Esophagus muscularis mucosa (tissue), 4 donors: ENCODE measurements at regions not wholly inside any gene's neighbourhood (a gene's known extent, or its start where the extent isn't known, plus 50 kb on each side); places are given as distances from the start of the nearest gene placed in this dataset.

ENCODE experiments used
- DNase-seq: peaks from one replicate; pipeline ENCODE4 v3.0.0-alpha.2; 2017; ENCODE audit errors: extremely low spot score
- H3K27ac ChIP-seq, 4 donors: fragments of 200-600 bp; sonication (generic); replicated peaks in 1 of 4; 1 replicate in 3 of 4; 2 replicates in 1 of 4; pipeline ENCODE4 v1.5.1; 2016 to 2019; ENCODE audit warnings: mild to moderate bottlenecking in 1 of 4
- H3K27me3 ChIP-seq, 4 donors: fragments of 200-600 bp; sonication (generic); one replicate each; pipeline versions ENCODE4 v1.5.1 to v1.6.0; 2016 to 2019
- H3K36me3 ChIP-seq, 4 donors: fragments of 200-600 bp; sonication (generic); one replicate each; pipeline ENCODE4 v1.5.1; 2016 to 2019
- H3K4me1 ChIP-seq, 4 donors: fragments of 200-600 bp; sonication (generic); one replicate each; pipeline ENCODE4 v1.5.1; 2016 to 2019
- H3K4me3 ChIP-seq, 4 donors: fragments of 200-600 bp; sonication (generic); 1 replicate in 2 of 4; 2 replicates in 2 of 4; pipeline ENCODE4 v1.5.1; 2016 to 2019; ENCODE audit warnings: mild to moderate bottlenecking in 4 of 4, moderate library complexity in 1 of 4
- H3K9me3 ChIP-seq, 4 donors: fragments of 200-600 bp; sonication (generic); 1 replicate in 3 of 4; 2 replicates in 1 of 4; pipeline ENCODE4 v1.5.1; 2016 to 2019
- CTCF ChIP-seq, 3 experiments: fragments of 200-600 bp in 2 of 3; fragments of 450-650 bp in 1 of 3; sonication (generic) in 2 of 3; IDR thresholded peaks; one replicate each; pipeline ENCODE4 v1.5.1; 2017 to 2019; ENCODE audit warnings: antibody characterized with exemption in 3 of 3, mild to moderate bottlenecking in 2 of 3, moderate library complexity in 1 of 3
- EP300 ChIP-seq: sonication (generic); formaldehyde crosslinking; IDR thresholded peaks from one replicate; pipeline ENCODE4 v1.6.1; 2017; ENCODE audit warnings: antibody characterized with exemption
- POLR2A ChIP-seq: fragments of 450-650 bp; IDR thresholded peaks from one replicate; pipeline ENCODE4 v1.6.1; 2017; ENCODE audit warnings: antibody characterized with exemption, moderate library complexity, mild to moderate bottlenecking, low read depth
- POLR2AphosphoS5 ChIP-seq, 2 donors: sonication (generic); formaldehyde crosslinking; IDR thresholded peaks; one replicate each; pipeline ENCODE4 v1.6.1; 2017; ENCODE audit warnings: antibody characterized with exemption in 2 of 2
- WGBS: methylation state at CpG from one replicate; pipeline ENCODE4 v1.1.5; 2018; 5-methylcytosine and 5-hydroxymethylcytosine counted together
- intact Hi-C: fragments of 100-400 bp; cut with DNase I; formaldehyde crosslinking; loops from one replicate; pipeline ENCODE4 v1.15.1; 2023

DNA sequence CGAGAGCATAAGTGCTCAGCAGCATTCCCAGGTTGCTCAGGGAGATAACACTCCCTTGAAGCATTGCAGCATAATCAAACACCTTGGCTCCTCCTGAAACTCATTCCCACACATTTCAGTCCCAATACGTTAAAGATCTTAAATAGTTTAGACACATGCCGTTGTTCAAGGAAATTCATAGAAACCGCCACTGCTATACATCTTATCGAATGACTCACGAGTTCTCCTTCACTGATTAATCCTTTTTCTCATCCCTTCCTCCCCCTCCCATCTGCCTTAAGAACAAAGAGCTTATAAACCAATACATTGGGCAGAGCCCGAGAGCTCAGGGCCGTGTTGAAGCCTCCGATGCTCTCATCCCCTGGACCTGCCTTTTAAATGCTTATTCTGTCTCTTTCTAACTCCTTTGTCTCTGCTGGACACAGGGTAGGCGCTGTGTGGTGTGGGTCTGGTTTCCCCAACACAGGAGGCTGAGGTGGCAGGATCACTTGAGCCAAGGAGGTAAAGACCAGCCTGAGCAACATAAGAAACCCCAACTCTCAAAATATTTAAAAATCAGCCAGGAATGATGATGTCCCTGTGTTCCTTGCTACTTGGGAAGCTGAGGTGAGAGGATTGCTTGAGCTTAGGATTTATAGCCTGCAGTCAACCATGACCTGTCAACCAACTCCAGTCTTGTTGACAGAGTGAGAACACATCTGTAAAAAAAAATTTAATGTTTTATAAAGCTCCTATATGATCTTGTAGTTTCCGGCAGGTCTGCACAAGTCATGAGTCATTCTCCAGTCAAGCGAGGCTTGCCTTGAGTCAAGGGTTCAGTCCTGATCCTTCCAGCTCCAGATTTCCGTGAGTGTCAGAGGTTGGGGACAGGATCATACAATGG, 394.0 kb upstream of the HSFY2 start:
- intact Hi-C loops: no loop called here
- no peak overlapping the region for H3K27ac ChIP-seq
- no peaks in the 10 kb centered on the region for H3K27me3 ChIP-seq
- no peaks in the 10 kb centered on the region for H3K4me1 ChIP-seq
- no peaks in the 10 kb centered on the region for H3K36me3 ChIP-seq
- H3K4me3 ChIP-seq: no peak overlapping the region
- no peak for DNase-seq
- TF ChIP-seq POLR2A (no peak), CTCF (IDR thresholded peaks at IDR 0.05) (no peak), EP300 (no peak), POLR2AphosphoS5 (IDR thresholded peaks at IDR 0.05) (no peak)
- no peaks in the 10 kb centered on the region for H3K9me3 ChIP-seq
- no CpG with 5 or more reads among the region's 13 CpGs for WGBS

DNA sequence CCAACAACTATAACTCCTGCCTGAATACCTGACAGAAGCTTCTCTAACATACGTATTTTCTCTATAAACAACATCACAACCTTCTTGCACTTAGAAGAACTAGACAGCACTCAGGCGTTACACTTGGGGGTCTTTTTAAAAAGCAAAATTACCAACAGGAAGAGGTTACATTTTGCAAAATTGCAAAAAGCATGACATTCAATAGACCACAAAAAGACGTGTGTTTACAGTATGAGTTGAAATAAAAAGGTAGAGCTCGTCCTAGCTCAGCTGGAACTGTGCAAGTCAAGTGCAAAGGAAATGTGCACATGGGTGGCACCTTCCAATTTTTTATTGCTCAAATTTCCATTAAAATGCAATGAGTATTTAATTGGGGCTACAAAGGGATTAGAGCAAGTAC, 375.2 kb upstream of the HSFY2 start:
- Histone ChIP-seq H3K36me3 (no peaks in the 10 kb centered on the region), H3K27me3 (no peaks in the 10 kb centered on the region), H3K9me3 (no peaks in the 10 kb centered on the region), H3K4me3 (no peak overlapping the region), H3K4me1 (no peaks in the 10 kb centered on the region), H3K27ac (no peak overlapping the region)
- DNase-seq: no peak
- TF ChIP-seq CTCF (IDR thresholded peaks at IDR 0.05): no peak
- no peak for TF ChIP-seq POLR2A
- TF ChIP-seq EP300: no peak
- TF ChIP-seq POLR2AphosphoS5 (IDR thresholded peaks at IDR 0.05): no peak
- WGBS: no CpG with 5 or more reads among the region's 4 CpGs
- intact Hi-C loops: no loop called here

DNA sequence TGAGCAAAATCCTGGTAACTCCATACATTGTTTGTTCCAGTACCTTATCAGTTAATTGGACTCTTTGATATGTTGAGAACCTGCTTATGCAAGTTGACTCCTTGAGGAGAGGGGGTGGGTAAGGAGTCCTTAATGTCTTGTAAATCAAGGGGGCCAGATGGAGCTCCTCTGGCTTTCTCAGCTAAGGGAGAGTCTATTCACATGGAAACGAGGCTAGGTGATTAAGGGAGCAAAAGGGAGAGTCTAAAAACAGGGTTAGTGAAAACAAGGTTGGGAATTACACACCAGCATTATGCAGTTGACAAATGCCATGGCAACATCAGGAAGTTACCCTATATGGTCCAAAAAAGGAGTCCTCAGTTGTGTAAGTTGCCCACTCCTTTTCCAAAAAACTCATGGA, 372.8 kb upstream of the HSFY2 start:
- no peak for TF ChIP-seq EP300
- TF ChIP-seq POLR2AphosphoS5 (IDR thresholded peaks at IDR 0.05): no peak
- TF ChIP-seq CTCF (IDR thresholded peaks at IDR 0.05): no peak
- TF ChIP-seq POLR2A: no peak
- intact Hi-C loops: no loop called here
- Histone ChIP-seq H3K4me1 (no peaks in the 10 kb centered on the region), H3K36me3 (no peaks in the 10 kb centered on the region), H3K27ac (no peak overlapping the region), H3K27me3 (no peaks in the 10 kb centered on the region), H3K9me3 (no peaks in the 10 kb centered on the region), H3K4me3 (no peak overlapping the region)
- WGBS: no CpG with 5 or more reads among the region's 1 CpG
- no peak for DNase-seq

- no CpG with 5 or more reads among the region's 4 CpGs for WGBS
- TF ChIP-seq EP300 (no peak), POLR2A (no peak), CTCF (IDR thresholded peaks at IDR 0.05) (no peak), POLR2AphosphoS5 (IDR thresholded peaks at IDR 0.05) (no peak)
- intact Hi-C loops: no loop called here
- no peak overlapping the region for H3K4me3 ChIP-seq
- no peaks in the 10 kb centered on the region for H3K27me3 ChIP-seq
- H3K36me3 ChIP-seq: no peaks in the 10 kb centered on the region
- no peaks in the 10 kb centered on the region for H3K4me1 ChIP-seq
- H3K9me3 ChIP-seq: no peaks in the 10 kb centered on the region
- no peak for DNase-seq
- H3K27ac ChIP-seq: no peak overlapping the region
These were observed 368.6 kb upstream of the HSFY2 start for GRCh38 chrY:19142093-19142492.
